ENCODE measurements at regions not wholly inside any gene's neighbourhood (a gene's known extent, or its start where the extent isn't known, plus 50 kb on each side); places are given as distances from the start of the nearest gene placed in this dataset.

DNA sequence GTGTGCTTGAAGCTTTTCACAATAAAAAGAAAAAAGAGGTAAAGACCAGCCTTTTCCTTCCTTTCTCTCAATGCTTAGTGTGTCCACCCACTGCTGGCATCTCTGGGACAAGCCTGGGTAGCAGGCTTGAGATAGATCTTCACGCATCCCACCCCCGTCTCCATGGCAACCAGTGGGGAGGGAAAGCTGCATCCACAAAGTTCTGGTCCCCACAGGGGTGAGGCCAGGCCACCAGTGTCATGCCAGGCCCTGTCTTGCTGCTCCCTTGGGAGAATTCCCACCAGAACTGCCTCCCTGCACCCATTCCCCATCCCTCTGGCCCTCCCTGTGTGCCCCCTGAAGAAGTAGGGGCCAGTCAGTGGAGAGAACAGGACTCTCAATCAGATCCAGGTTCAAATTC is 259.9 kb downstream of the MRTFB start:
- DNase-seq (ENCODE audit: low spot score in 2 of 2) (no peak), ATAC-seq (no peak)
- no peaks in the 10 kb centered on the region for H3K4me1 Mint-ChIP-seq
- no peak overlapping the region for H3K4me3 Mint-ChIP-seq
- no peak overlapping the region for H3K27ac Mint-ChIP-seq
- no peaks in the 10 kb centered on the region for H3K9me3 Mint-ChIP-seq
- H3K36me3 Mint-ChIP-seq = no peaks in the 10 kb centered on the region

DNA sequence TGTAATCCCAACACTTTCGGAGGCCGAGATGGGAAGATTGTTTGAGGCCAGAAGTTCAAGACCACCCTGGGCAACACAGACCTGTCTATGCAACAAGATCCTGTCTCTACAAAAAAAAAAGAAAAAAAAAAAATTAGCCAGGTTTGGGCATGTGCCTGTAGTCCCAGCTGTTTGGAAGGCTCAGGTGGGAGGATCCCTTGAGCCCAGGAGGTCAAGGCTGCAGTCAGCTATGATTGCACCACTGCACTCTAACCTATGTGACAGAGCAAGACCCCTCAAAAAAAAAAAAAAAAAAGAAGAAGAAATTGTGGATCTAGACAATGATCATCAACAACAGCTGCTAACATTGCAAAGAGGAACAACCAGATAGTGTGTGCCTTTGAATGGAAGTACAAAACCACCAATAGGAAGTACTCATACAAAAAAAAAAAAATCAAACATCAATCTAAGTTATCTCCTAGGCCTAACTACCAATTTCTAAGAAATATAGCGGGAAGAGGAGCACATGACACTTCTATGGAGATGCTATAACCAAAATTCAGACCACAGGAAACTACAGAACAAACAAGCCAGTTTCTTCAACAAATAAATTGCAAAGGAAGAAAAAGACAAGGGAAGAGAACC is 258.7 kb downstream of the MRTFB start:
- ATAC-seq = no peak
- Mint-ChIP-seq H3K4me3 (no peak overlapping the region), H3K27ac (no peak overlapping the region), H3K9me3 (no peaks in the 10 kb centered on the region), H3K4me1 (no peaks in the 10 kb centered on the region), H3K36me3 (no peaks in the 10 kb centered on the region)
- no peak for DNase-seq (ENCODE audit: low spot score in 2 of 2)

DNA sequence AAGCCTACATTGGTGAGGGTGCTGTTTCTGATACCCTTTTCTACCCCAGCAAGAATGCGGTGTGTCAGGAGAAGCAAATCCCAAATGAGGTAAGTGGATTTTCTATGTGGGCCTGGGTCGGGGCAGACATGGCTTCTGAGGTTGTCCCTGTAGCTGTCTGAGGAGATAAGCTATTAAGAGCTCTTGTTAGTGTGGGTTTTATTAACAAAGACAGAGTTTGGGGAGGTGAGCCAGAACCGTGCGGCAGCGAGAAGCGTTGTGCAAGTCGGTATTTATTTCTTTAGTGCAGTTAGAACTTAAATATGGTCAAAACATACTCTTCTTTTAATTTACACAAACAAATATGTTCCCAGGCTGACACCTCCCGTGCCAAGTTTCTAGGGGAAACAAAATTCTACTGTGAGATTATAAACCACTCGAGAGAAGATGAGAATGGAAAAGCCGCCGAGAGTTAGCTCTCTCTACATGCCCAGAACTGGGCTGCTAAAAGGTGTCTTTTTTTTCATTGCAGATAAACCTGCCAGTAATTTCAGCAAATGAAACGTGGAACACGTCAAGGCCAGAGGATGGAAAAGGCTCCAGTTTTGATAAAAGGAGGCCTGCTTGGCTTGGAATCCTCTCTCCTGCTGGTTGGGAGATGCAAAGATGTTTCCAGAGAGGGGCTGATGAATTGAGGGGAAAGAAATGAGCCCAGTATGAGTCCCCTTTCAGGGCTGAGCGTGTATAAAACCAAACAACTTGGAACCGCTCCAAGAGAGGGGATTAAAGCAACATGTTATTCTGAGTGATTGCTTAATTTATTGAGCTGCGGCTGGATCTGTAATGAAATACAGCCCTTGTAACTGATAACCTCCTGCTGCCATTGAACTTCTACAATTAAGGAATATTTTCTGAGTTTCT is 254.6 kb downstream of the MRTFB start:
- no peaks in the 10 kb centered on the region for H3K9me3 Mint-ChIP-seq
- no peak for ATAC-seq
- no peak overlapping the region for H3K4me3 Mint-ChIP-seq
- H3K27ac Mint-ChIP-seq = no peak overlapping the region
- DNase-seq (ENCODE audit: low spot score in 2 of 2) = no peak
- H3K36me3 Mint-ChIP-seq = no peaks in the 10 kb centered on the region
- no peaks in the 10 kb centered on the region for H3K4me1 Mint-ChIP-seq

DNA sequence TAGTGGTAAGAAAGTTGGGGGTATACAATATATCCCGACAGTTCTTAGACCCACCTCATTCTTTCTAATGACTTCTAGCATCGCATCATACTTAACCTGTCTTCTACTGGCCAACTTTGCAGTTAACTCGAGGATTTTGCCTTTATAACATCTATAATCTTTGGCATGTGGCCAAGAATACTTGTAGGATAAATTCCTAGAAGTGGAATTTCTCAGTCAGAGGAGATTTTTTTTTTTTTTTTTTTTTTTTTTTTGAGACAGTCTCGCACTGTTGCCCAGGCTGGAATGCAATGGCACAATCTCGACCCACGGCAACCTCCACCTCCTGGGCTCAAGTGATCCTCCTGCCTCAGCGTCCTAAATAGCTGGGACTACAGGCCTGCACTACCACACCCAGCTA is 253.5 kb downstream of the MRTFB start:
- Mint-ChIP-seq H3K4me3 (no peak overlapping the region), H3K4me1 (no peaks in the 10 kb centered on the region), H3K36me3 (no peaks in the 10 kb centered on the region), H3K27ac (no peak overlapping the region), H3K9me3 (no peaks in the 10 kb centered on the region)
- ATAC-seq = no peak
- no peak for DNase-seq (ENCODE audit: low spot score in 2 of 2)

DNA sequence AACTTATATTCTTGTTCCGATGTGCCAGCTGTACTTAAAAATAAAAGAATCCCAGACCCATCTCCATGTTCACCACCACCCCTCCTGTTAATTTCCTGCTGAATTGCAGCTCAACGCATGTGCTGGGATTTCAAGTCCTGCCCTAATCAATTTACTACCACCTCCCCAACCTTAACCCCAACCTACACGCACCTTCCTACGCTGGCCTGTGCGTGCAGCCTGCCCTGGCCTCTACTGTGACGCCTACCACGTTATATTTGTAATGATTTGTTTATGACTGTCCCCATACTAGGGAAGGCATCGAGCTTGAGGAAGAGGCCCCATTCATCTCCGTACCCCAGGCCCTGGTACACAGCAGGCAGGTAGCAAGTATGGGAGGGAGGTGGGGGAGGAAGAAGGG is 251.1 kb downstream of the MRTFB start:
- H3K36me3 Mint-ChIP-seq = no peaks in the 10 kb centered on the region

DNA sequence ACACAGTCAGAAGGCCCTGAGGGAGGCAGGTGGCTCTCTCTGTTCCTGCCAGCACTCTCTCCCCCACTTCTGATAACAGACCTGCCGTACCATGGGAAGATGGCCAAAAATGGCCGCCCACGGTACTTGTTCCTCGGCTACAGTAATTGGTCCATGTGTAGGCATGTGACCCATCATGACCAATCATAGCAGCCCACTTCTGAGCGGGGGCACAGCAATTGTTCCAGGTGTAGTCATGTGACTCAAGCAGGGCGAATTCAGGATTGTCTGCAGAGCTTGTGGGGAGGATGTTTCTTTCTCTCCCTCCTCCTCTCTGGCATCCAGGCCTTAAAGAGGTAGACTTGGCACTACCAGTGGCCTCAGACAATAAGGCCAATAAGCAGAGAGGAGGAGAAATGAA is 250.4 kb downstream of the MRTFB start:
- Mint-ChIP-seq H3K4me1 (no peaks in the 10 kb centered on the region), H3K27ac (no peak overlapping the region), H3K36me3 (no peaks in the 10 kb centered on the region), H3K4me3 (no peak overlapping the region), H3K9me3 (no peaks in the 10 kb centered on the region)
- ATAC-seq (no peak), DNase-seq (ENCODE audit: low spot score in 2 of 2) (no peak)

More for the DNA sequence above, 251.1 kb downstream of the MRTFB start:
- Mint-ChIP-seq H3K4me3 (no peak overlapping the region), H3K27ac (no peak overlapping the region), H3K4me1 (no peaks in the 10 kb centered on the region), H3K9me3 (no peaks in the 10 kb centered on the region)
- ATAC-seq (no peak), DNase-seq (ENCODE audit: low spot score in 2 of 2) (no peak)

DNA sequence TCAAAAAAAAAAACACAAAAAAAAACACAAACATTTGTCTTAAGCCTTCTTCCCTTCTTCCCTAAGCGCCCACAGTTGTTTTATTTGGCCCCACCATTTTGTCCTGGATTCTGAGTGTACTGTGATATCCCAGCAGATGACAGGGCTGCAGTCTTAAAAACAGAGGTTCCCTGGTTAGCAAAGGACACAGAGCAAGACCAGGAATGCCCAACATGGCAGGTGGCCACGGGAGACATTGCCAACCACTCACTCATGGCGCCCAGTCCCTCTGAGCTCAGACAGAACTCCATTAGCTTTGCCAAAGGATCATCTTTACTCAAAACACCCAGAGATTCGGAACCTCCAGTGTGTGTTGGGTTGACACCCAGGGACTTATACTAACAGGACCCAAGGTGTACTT is 249.3 kb downstream of the MRTFB start:
- H3K27ac Mint-ChIP-seq = no peak overlapping the region

More for the DNA sequence above, 249.3 kb downstream of the MRTFB start:
- Mint-ChIP-seq H3K4me3 (no peak overlapping the region), H3K36me3 (no peaks in the 10 kb centered on the region), H3K4me1 (no peaks in the 10 kb centered on the region), H3K9me3 (no peaks in the 10 kb centered on the region)
- no peak for DNase-seq (ENCODE audit: low spot score in 2 of 2)
- ATAC-seq = no peak

Measured in stimulated activated effector memory CD8-positive, alpha-beta T cell treated with anti-CD3 and anti-CD28 coated beads, Interleukin-12 subunit alpha, Interleukin-12 subunit beta, amount 100 ng/mL, for 72 hours (primary cell).